GM08714 (cell line): ENCODE measurements at regions not wholly inside any gene's neighbourhood (a gene's known extent, or its start where the extent isn't known, plus 50 kb on each side); places are given as distances from the start of the nearest gene placed in this dataset.

Source experiments
- H3K4me3 ChIP-seq: fragments of 200-500 bp; sonication (Bioruptor generic); 2 replicates; pipeline ENCODE4 v1.5.1; 2014; ENCODE audit warnings: mild to moderate bottlenecking, low read length, inconsistent platforms
- ZNF274 ChIP-seq: IDR thresholded peaks from 2 replicates; pipeline ENCODE4 v1.6.1; 2012; ENCODE audit warnings: mild to moderate bottlenecking, low read depth, low read length

DNA sequence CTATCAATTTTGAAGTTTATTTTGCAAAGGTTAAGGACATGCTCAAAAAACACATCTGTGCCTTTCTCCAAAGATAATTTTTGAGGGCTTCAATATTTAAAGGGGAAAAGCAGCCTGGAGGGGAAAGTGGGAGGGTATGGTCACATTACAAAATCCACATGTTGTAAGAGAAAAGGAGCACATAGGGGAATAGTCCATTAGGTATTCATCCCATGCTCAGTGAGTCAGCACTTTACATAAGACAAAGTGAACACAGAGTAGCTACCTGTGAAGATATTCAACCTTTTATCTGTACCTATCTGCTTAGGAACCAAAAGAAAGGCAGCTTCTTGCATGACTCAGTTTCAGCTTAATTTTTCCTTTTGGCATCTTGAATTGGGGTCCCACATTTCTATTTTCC lies 932.0 kb downstream of the SLITRK6 start:
- TF ChIP-seq ZNF274 = no peak
- H3K4me3 ChIP-seq = no peak overlapping the region

DNA sequence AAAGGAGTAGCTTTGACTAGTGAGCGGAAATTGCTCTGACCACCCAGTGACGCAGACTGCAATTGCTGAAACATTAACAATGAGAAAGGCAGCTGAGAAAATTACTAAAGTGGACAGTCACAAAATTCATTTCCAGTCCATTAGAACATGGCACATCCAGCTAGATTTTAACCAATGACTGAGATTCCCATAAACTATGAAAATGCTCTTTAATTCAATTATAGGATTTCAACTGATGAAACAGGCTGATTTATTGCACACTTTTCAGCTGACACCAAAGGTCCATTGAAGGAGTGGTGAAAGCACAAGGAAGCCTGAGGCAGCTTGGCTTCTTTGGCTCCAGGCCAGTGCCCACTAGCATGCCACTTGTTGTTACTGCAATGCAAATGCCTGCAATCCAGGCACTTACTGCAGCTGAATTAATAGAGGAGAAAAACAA lies 933.4 kb downstream of the SLITRK6 start:
- no peak for TF ChIP-seq ZNF274
- H3K4me3 ChIP-seq = no peak overlapping the region

DNA sequence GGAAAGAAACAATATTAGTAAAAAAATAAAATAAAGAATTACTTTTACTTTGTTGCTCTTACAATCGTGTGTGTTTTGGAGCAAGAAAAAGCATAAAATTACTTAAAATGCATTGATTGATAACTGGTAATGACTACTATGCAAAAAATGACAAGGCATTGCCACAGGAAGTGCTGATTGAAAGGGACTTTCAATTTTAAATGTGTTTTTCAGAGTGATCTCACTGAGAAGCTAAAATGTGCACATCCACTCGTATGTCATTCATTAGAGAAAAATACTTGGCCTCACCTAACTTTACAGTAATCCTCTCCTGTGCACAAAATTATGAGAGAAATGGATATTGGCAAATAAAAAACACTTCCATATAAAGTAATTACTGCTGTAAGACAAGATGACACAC lies 934.9 kb downstream of the SLITRK6 start:
- H3K4me3 ChIP-seq = no peak overlapping the region
- TF ChIP-seq ZNF274 = no peak

DNA sequence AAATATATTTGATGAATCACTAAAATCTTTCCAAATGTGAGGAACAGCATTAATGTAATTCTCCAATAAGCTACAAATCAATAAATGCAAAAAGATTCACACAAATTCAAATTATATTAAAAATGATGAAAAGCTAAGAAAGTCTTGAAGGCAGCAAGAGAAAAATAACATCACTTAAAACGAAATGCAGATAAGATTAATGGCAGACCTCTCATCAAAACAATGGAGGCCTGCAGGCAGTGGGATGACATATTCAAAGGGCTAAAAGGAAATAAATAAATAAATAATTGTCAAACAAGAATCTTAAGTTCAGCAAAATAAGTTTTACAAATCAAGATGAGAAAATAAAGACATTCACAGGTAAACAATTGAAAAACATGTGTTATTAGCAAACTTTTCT lies 952.1 kb downstream of the SLITRK6 start:
- no peak for TF ChIP-seq ZNF274
- no peak overlapping the region for H3K4me3 ChIP-seq

DNA sequence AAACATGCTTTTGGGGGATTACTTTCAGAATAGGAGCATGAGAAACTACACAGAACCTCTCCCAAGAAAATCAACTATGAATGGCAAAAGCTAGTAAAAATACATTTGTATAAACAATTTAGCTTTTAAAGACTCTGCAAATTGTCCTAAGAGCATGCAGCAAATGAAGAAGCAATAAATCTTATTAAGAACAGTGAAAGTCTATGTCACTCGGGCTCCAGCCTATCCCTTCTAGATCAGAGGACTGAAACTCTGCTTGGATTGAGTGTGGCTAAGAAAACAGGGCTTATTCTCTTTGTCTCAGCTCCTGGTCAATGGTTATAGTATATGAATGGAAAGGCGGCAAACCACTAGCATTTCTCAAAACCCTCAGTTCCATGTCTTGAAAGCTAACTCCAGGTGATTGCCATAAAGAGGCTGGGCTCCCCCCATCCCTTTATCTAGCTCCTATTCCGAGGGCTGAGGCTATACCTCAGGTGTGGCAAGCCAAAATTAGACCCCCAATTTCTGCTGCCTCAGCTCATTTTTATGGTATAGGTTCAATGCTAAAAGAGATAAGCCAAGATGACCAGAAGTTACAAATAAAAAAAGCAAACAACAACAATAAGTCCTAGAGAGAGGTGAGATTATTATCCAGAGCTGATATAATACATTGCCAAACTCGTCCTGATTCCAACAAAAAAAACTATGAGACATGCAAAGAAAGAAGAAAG lies 953.2 kb downstream of the SLITRK6 start:
- H3K4me3 ChIP-seq = no peak overlapping the region
- TF ChIP-seq ZNF274 = no peak

DNA sequence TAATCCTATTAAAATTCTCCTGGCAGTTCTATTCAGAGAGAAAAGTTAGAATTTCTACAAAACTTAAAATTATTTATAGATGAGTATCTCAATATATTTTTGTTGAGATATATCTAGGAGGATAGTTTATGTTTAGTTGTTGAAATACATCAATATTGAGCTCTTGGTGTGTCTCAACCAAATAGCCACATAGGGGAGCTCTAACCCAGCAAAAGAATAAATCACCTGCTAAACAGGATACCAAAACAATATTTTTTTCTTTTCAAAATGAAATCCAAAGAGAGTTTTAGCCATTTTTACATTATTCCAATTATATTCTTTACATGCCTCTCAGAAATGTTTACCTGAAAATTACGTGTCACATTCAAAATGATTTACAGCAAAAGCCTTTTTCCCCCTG lies 954.7 kb downstream of the SLITRK6 start:
- no peak for TF ChIP-seq ZNF274
- H3K4me3 ChIP-seq = no peak overlapping the region

DNA sequence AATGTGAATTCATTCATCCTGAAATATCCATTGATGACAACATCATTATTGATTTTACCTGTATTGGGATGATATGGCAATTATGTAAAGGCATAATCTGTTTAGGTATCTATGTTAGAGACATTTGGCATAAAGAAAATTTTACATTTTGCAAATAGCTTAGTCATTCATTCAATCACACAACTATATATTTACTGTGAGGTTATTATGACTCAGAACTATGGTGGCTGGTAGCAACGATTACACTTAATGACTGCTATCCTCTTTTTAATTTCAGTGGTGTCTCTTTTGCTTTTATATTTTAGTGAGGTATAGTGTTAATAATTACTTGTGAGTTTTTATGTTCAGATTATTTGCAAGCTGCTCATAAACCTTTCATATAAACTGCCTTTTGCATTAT lies 955.9 kb downstream of the SLITRK6 start:
- H3K4me3 ChIP-seq = no peak overlapping the region
- no peak for TF ChIP-seq ZNF274

DNA sequence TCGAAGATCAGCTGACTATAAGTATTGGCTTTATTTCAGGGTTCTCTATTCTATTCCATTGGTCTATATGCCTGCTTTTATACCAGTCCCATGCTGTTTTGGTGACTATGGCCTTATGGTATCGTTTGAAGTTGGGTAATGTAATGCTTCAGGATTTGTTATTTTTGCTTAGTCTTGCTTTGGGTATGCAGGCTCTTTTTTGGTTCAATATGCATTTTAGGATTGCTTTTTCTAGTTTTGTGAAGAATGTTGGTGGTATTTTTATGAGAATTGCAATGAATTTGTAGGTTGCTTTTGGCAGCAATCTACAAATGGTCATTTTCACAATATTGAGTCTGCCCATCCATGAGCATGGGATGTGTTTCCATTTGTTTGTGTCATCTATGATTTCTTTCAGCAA lies 951.9 kb upstream of the SLITRK1 start:
- no peak overlapping the region for H3K4me3 ChIP-seq
- TF ChIP-seq ZNF274 = no peak

DNA sequence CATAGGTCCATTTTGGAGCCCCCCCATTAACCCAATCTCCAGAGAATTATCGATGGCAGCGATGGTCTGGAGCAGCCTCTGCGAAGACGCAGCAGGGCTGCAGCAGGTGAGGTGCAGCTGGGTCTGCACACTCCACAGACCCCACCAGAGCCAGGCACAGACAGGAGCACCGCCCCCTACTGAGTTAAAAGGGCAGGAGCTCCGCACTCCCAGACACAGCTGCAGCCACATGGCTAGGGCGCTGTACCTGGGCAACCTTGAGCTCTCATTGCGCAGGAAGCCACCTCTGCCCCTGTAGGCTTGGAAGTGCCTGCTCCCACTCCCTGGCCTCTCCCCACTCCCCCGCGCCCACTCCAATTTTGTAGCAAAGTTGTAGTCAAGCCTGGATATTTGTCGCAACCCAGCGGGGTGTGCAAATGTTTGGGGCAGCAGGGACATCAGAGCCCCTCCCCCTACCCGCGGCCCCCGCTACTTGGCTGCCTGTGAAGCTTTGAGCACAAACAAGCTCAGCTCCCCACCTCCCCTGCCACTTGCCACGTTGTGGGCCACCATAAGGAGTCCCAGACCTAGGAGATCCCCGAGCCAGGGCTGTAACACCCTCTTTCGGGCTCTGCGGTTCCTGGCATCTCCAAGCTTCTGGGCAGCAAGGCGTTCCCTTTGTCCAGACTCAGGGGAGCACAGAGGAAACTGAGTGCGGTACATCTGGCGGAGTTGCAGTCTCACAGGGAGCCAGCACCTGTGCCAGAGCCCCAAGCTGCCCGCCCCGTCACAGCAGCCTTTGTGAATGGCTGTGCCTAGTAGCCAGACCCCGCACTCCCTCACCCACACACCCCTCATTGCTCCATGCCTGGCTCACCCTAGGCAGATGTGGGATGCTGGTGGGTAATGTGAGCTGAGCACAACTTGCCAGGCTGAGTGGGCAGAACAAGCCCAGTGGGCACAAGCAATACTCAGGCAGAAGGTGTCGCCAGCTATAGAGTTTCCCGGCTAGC lies 949.7 kb upstream of the SLITRK1 start:
- TF ChIP-seq ZNF274 = no peak
- H3K4me3 ChIP-seq = no peak overlapping the region

DNA sequence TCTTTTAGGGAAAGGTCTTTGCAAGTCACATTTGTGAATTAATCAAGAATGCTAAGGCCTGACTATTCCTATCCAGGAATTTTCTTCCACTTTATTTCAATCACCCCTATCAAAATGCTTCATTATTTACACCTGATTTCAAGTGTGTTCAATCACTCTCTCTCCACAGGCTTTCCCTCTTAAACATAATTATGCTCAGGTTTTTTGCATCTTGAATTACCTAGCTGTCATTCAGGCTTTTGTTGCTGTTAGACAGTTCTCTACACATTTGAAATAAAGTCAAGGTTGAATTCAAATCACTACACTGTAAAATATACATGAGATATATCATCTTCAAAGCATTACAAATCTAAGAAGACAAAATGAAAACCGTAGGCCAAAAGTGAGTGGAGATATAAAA lies 941.3 kb upstream of the SLITRK1 start:
- H3K4me3 ChIP-seq = no peak overlapping the region
- no peak for TF ChIP-seq ZNF274

DNA sequence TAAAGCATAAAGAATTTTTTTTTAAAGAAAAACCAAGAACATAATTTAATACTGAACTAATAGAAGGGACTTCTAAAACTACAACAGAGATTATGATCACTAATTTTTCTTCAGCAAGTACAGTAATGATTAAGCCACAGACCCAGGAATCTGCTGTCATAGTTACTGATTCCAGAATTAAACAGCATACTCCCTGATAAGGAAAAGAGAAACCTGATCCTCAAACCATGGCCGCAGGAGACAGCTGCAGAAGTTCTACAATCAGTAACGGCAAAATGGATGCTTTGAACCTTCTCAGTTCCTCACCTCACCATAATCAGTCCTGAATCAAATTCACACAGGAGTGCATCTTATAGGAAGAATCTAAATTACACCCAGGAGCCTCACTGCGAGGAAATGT lies 939.0 kb upstream of the SLITRK1 start:
- no peak overlapping the region for H3K4me3 ChIP-seq
- no peak for TF ChIP-seq ZNF274

DNA sequence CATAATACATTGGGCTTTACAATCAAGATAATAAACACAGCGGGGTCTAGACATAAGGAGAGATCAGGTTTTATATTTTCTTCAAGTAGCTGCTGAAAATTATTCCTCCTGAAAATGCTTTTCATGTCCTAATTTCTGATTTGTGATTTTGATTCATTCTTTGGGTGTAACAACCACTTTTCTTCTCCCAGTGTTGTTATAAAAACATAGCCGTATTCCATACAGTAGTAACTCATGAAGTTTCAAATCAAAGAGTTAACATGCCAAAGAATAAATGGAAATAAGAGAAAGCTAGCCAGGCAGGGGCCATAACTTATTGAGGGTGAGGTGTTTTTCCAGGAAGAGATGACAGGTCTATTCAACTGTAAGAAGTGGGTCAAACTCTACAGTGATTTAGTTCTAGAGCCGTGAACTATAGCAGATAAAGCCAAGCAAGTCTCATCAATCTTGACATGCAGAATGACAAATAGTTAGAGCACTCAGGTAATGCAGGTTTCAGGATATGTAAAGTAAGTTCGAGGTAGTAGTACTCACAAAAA lies 934.4 kb upstream of the SLITRK1 start:
- no peak for TF ChIP-seq ZNF274
- H3K4me3 ChIP-seq = no peak overlapping the region

DNA sequence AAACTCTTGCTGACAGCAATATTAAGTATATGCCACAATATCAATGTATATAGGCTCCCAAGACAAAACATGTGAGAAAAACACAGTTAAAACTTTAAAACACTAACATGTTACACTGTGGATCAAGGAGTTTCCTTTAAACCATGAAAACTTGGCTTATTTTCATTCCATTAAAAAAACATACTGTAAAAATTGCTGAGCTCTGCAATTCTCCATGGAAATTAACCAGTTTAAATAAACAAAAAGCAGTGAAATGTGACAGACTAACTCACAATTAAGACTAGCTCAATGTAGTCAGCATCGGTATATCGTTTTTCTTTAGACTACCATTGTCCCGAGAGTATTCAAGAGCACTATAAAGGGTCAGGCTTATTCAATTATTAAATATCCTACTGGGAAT lies 930.5 kb upstream of the SLITRK1 start:
- H3K4me3 ChIP-seq = no peak overlapping the region
- TF ChIP-seq ZNF274 = no peak

DNA sequence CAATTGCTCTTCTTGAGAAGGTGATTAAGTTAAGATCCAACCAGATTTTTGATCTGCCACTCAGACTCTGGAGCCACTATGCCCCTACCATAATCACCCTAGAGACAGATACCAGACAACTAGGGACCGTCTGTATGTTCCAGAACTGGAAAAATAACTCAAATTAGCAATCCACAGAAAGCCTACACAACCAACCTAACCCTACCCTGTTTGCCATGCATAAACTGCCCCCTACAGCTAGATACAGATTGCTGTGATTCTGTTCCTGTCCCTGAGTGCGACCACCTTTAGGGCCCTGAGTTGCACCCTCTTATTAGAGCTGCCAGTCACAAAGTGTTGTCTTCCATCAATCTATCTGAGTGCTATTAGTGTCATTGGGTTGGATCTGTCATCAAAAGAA lies 929.8 kb upstream of the SLITRK1 start:
- no peak for TF ChIP-seq ZNF274
- H3K4me3 ChIP-seq = no peak overlapping the region

DNA sequence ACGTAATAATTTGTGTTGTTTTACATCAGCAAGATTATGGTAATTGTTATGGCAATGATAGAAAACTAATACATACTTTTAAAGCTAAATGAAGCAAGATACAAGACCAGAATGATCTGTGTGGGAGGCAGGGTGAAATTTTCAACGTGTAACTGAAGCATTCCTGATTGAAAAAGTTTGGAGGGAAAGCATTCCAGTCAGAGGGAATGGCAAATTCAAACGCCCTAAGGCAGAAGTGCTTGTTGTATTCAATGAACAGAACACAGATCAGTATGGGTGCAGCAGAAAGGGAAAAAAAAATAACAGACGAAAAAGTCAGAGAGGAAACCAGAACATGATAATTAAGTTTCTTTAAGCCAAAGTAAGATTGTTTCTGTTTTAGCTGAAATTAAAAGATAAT lies 928.5 kb upstream of the SLITRK1 start:
- no peak for TF ChIP-seq ZNF274
- no peak overlapping the region for H3K4me3 ChIP-seq
